ENCODE measurements at regions not wholly inside any gene's neighbourhood (a gene's known extent, or its start where the extent isn't known, plus 50 kb on each side); places are given as distances from the start of the nearest gene placed in this dataset.

DNA sequence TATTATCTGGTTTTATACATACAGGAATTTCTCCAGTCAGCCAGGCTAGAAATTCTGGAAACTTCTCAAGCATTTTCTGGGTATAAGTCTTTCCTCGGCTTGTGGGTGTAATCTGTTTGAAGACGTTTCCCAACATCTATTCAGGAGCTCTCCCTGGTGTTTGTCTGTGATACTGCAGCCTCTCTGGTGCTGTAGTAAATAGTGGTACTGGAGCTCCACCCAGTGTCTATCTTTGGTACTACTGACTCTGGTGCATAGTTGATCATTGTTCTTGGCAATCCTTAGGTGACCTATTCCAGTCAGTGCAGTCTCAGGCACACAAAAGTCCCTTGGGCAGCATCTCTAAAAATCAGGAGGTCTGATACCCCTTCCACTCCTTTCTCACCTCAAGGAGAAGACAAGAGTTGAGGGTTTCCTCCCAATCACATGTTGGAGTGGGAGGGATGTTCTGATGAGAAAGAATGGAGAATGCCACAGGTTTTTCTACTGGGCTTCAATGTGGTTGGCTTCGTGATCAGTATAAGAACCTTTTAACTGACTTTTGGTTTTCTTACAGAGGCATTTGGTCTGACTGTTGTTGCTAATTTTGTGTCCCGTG is 115.5 kb downstream of the CYSLTR2 start:
- no peaks in the 10 kb centered on the region for H3K9me2 ChIP-seq (ENCODE audit: insufficient read depth)
- H2AFZ ChIP-seq, result no peak overlapping the region

GRCh38 chr13:48770372-48770771 is 116.6 kb downstream of the CYSLTR2 start:
- H3K79me2 ChIP-seq (replicated peaks; ENCODE audit: insufficient read depth), result no peaks in the 10 kb centered on the region
- Mint-ChIP-seq H3K27me3 (ENCODE audit: insufficient read depth, low read depth, poor library complexity) (peaks cover 2% of the 10 kb centered on the region), H3K27ac (no peak overlapping the region), H3K4me3 (no peak overlapping the region), H3K9me3 (peaks cover 24% of the 10 kb centered on the region), H3K36me3 (ENCODE audit: low read depth) (peaks cover 16% of the 10 kb centered on the region; the same call in 2 of the 3 replicates), H3K4me1 (no peaks in the 10 kb centered on the region)
- no peak overlapping the region for H3K27ac ChIP-seq (ENCODE audit: low read depth)
- H4K20me1 ChIP-seq (replicated peaks; ENCODE audit: insufficient read depth), result no peaks in the 10 kb centered on the region
- H3K4me1 ChIP-seq (ENCODE audit: insufficient read depth), result no peaks in the 10 kb centered on the region
- no peaks in the 10 kb centered on the region for H3K9me2 ChIP-seq (ENCODE audit: insufficient read depth)
- DNase-seq (ENCODE audit: low spot score), result no peak
- no peaks in the 10 kb centered on the region for H3K27me3 ChIP-seq (ENCODE audit: insufficient read depth)
- no peak overlapping the region for H3K4me2 ChIP-seq
- no peak for ATAC-seq
- peaks cover 4% of the 10 kb centered on the region; the same call in 1 of the 2 replicates for H3K36me3 ChIP-seq (ENCODE audit: insufficient read depth)
- no peak overlapping the region for H2AFZ ChIP-seq
- no peak overlapping the region for H3K4me3 ChIP-seq
- no peaks in the 10 kb centered on the region for H3F3A ChIP-seq (replicated peaks; ENCODE audit: low read depth)
- TF ChIP-seq ZNF331 (CRISPR knock-in tag; IDR thresholded peaks at IDR 0.05; ENCODE audit: low read depth) (no peak), REST (IDR thresholded peaks at IDR 0.05; ENCODE audit: unreplicated experiment) (no peak), NANOG (IDR thresholded peaks at IDR 0.05; ENCODE audit: borderline replicate concordance) (no peak), EZH2phosphoT487 (IDR thresholded peaks at IDR 0.05; ENCODE audit: unreplicated experiment) (no peak), EZH2 (IDR thresholded peaks at IDR 0.05; ENCODE audit: low read depth, unreplicated experiment) (no peak)
- TF ChIP-seq, protein P1, sequence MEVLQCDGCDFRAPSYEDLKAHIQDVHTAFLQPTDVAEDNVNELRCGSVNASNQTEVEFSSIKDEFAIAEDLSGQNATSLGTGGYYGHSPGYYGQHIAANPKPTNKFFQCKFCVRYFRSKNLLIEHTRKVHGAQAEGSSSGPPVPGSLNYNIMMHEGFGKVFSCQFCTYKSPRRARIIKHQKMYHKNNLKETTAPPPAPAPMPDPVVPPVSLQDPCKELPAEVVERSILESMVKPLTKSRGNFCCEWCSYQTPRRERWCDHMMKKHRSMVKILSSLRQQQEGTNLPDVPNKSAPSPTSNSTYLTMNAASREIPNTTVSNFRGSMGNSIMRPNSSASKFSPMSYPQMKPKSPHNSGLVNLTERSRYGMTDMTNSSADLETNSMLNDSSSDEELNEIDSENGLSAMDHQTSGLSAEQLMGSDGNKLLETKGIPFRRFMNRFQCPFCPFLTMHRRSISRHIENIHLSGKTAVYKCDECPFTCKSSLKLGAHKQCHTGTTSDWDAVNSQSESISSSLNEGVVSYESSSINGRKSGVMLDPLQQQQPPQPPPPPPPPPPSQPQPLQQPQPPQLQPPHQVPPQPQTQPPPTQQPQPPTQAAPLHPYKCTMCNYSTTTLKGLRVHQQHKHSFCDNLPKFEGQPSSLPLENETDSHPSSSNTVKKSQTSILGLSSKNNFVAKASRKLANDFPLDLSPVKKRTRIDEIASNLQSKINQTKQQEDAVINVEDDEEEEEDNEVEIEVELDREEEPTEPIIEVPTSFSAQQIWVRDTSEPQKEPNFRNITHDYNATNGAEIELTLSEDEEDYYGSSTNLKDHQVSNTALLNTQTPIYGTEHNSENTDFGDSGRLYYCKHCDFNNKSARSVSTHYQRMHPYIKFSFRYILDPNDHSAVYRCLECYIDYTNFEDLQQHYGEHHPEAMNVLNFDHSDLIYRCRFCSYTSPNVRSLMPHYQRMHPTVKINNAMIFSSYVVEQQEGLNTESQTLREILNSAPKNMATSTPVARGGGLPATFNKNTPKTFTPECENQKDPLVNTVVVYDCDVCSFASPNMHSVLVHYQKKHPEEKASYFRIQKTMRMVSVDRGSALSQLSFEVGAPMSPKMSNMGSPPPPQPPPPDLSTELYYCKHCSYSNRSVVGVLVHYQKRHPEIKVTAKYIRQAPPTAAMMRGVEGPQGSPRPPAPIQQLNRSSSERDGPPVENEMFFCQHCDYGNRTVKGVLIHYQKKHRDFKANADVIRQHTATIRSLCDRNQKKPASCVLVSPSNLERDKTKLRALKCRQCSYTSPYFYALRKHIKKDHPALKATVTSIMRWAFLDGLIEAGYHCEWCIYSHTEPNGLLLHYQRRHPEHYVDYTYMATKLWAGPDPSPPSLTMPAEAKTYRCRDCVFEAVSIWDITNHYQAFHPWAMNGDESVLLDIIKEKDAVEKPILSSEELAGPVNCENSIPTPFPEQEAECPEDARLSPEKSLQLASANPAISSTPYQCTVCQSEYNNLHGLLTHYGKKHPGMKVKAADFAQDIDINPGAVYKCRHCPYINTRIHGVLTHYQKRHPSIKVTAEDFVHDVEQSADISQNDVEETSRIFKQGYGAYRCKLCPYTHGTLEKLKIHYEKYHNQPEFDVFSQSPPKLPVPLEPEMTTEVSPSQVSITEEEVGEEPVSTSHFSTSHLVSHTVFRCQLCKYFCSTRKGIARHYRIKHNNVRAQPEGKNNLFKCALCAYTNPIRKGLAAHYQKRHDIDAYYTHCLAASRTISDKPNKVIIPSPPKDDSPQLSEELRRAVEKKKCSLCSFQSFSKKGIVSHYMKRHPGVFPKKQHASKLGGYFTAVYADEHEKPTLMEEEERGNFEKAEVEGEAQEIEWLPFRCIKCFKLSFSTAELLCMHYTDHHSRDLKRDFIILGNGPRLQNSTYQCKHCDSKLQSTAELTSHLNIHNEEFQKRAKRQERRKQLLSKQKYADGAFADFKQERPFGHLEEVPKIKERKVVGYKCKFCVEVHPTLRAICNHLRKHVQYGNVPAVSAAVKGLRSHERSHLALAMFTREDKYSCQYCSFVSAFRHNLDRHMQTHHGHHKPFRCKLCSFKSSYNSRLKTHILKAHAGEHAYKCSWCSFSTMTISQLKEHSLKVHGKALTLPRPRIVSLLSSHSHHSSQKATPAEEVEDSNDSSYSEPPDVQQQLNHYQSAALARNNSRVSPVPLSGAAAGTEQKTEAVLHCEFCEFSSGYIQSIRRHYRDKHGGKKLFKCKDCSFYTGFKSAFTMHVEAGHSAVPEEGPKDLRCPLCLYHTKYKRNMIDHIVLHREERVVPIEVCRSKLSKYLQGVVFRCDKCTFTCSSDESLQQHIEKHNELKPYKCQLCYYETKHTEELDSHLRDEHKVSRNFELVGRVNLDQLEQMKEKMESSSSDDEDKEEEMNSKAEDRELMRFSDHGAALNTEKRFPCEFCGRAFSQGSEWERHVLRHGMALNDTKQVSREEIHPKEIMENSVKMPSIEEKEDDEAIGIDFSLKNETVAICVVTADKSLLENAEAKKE (CRISPR knock-in tag; IDR thresholded peaks at IDR 0.05), result no peak

More for the DNA sequence above, 115.5 kb downstream of the CYSLTR2 start:
- H3K4me3 ChIP-seq, result no peak overlapping the region
- no peaks in the 10 kb centered on the region for H4K20me1 ChIP-seq (replicated peaks; ENCODE audit: insufficient read depth)
- TF ChIP-seq, protein P2, sequence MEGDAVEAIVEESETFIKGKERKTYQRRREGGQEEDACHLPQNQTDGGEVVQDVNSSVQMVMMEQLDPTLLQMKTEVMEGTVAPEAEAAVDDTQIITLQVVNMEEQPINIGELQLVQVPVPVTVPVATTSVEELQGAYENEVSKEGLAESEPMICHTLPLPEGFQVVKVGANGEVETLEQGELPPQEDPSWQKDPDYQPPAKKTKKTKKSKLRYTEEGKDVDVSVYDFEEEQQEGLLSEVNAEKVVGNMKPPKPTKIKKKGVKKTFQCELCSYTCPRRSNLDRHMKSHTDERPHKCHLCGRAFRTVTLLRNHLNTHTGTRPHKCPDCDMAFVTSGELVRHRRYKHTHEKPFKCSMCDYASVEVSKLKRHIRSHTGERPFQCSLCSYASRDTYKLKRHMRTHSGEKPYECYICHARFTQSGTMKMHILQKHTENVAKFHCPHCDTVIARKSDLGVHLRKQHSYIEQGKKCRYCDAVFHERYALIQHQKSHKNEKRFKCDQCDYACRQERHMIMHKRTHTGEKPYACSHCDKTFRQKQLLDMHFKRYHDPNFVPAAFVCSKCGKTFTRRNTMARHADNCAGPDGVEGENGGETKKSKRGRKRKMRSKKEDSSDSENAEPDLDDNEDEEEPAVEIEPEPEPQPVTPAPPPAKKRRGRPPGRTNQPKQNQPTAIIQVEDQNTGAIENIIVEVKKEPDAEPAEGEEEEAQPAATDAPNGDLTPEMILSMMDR (conservative IDR thresholded peaks at IDR 0.05; ENCODE audit: low read depth in 2 of 2), result peak; percentile 100
- TF ChIP-seq EZH2 (IDR thresholded peaks at IDR 0.05; ENCODE audit: low read depth, unreplicated experiment) (no peak), JUNB (IDR thresholded peaks at IDR 0.05; ENCODE audit: unreplicated experiment) (no peak), ZNF331 (CRISPR knock-in tag; IDR thresholded peaks at IDR 0.05; ENCODE audit: low read depth) (no peak)
- H3K27ac Mint-ChIP-seq, result no peak overlapping the region
- DNase-seq (ENCODE audit: low spot score) (peak; percentile 92), ATAC-seq (peak; percentile 95)
- H3K9me3 Mint-ChIP-seq, result peaks cover 29% of the 10 kb centered on the region
- no peaks in the 10 kb centered on the region for H3K4me1 Mint-ChIP-seq
- H3K27me3 ChIP-seq (ENCODE audit: insufficient read depth), result no peaks in the 10 kb centered on the region
- no peaks in the 10 kb centered on the region for H3F3A ChIP-seq (replicated peaks; ENCODE audit: low read depth)
- no peak overlapping the region for H3K27ac ChIP-seq (ENCODE audit: low read depth)
- H3K4me2 ChIP-seq, result no peak overlapping the region
- H3K4me3 Mint-ChIP-seq, result no peak overlapping the region
- peaks cover 21% of the 10 kb centered on the region; the same call in 2 of the 3 replicates for H3K36me3 Mint-ChIP-seq (ENCODE audit: low read depth)
- no peaks in the 10 kb centered on the region for H3K79me2 ChIP-seq (replicated peaks; ENCODE audit: insufficient read depth)
- peaks cover 2% of the 10 kb centered on the region; the same call in 1 of the 2 replicates for H3K4me1 ChIP-seq (ENCODE audit: insufficient read depth)
- peaks cover 2% of the 10 kb centered on the region for H3K27me3 Mint-ChIP-seq (ENCODE audit: insufficient read depth, low read depth, poor library complexity)
- peaks cover 5% of the 10 kb centered on the region; the same call in 1 of the 2 replicates for H3K36me3 ChIP-seq (ENCODE audit: insufficient read depth)
